Non-pigmented ciliary epithelial cell (primary cell): ENCODE measurements at regions not wholly inside any gene's neighbourhood (a gene's known extent, or its start where the extent isn't known, plus 50 kb on each side); places are given as distances from the start of the nearest gene placed in this dataset.

ENCODE experiments used
- DNase-seq: peaks from one replicate; pipeline ENCODE4 v3.0.0-alpha.2; 2010; ENCODE audit warnings: low read depth

- DNase-seq: no peak
Measured at GRCh38 chr6:134117409-134117808, 65.0 kb upstream of the SLC2A12 start.

GRCh38 chr6:134115715-134116074 lies 63.3 kb upstream of the SLC2A12 start:
- DNase-seq: no peak

GRCh38 chr6:134114918-134115714 lies 62.7 kb upstream of the SLC2A12 start:
- DNase-seq: no peak

DNA sequence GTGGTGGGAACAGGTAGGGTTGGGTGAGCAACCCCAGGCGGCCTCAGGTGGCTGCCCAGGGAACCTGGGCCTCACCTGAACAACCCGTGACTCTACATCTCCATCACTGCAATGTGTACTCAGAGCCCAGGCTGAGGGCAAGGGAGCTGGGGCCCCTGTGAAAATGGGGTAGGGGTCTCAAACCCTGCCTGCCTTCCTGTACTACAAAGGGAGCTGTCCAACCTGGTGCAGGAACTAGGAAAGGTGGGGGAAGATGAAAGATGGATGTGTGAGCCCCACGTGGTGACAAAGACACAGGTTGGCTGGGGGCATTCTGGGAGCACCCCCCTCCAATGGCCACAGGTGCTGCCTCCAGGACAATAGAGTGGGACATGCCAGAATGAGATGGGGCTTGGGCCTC lies 62.1 kb upstream of the SLC2A12 start:
- no peak for DNase-seq

GRCh38 chr6:134111726-134112125 lies 59.3 kb upstream of the SLC2A12 start:
- no peak for DNase-seq

DNA sequence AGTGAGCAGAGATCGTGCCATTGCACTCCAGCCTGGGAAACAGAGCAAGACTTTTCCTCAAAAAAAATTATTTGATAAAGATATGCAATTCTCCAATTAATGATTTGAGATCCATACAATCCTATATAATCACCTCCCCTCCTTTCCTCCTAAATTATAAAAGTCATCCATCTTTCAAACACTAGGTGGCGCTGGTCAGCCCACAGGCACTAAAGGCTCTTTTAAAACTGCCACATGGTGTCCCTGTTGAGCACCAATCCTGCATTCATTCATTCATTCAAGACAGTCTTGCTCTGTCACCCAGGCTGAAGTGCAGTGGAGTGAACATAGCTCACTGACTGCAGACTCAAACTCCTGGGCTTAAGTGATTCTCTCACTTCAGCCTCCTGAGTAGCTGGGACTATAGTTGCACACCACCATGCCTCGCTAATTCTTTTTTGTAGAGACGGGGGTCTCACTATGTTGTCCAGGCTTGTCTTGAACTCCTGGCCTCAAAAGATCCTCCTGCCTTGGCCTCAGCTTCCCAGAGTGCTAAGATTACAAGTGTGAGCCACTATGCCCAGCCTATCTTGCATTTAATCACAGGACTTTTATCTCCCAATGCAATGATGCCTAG lies 58.7 kb upstream of the SLC2A12 start:
- peak; percentile 13 for DNase-seq

DNA sequence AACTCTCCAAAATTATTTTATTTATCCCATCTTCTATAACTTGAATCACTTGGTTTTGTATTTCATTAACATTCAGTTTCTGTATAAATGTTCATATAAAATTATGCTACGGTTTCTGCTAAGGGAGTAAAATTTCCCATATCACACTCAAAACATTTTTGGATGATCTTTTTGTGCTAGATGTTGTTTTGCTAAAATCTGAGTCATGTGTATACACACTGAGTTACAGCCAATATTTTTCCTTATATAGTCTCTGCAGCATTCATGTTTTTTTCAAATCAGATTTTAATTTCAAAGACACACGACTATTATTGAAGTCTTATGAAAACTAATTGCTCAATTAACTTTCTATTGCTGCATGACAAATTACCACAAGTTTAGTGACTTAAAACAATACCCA lies 54.3 kb upstream of the SLC2A12 start:
- DNase-seq: no peak

- no peak for DNase-seq
Measured at GRCh38 chr6:134105940-134106339, 53.5 kb upstream of the SLC2A12 start.

DNA sequence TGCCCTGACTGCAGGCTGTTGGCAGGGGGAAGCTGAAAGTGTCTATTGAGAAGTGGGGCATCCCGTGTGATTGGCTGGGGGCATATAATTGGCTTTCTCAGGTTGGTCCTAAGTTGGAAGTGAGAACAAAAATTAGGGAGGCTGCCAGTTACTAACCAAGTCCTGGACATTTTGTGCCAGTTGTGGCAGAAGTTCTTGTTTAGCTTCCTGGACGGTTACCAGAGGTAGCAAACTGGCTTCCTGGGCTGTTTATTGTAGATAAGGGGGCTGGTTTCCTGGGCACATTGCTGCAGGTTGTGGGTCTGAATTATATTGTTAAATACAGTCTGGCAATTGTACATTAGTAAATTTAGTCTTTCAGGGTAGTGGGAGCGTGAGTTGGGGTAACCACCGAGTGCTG lies 50.6 kb upstream of the SLC2A12 start:
- no peak for DNase-seq
